Peyer's patch (tissue), 4 donors: ENCODE measurements at regions not wholly inside any gene's neighbourhood (a gene's known extent, or its start where the extent isn't known, plus 50 kb on each side); places are given as distances from the start of the nearest gene placed in this dataset.

Experiments used
- CTCF ChIP-seq, 6 experiments: fragments of 450-650 bp in 4 of 6; fragments of 200-600 bp in 2 of 6; sonication (generic) in 1 of 6; IDR thresholded peaks; one replicate each; pipeline ENCODE4 v1.5.1; 2017 to 2019; ENCODE audit warnings: antibody characterized with exemption in 6 of 6, mild to moderate bottlenecking in 3 of 6, moderate library complexity in 1 of 6
- POLR2A ChIP-seq, 2 donors: fragments of 450-650 bp; IDR thresholded peaks; one replicate each; pipeline ENCODE4 v1.5.1; 2017; ENCODE audit warnings: antibody characterized with exemption in 2 of 2, mild to moderate bottlenecking in 2 of 2, moderate library complexity in 2 of 2

DNA sequence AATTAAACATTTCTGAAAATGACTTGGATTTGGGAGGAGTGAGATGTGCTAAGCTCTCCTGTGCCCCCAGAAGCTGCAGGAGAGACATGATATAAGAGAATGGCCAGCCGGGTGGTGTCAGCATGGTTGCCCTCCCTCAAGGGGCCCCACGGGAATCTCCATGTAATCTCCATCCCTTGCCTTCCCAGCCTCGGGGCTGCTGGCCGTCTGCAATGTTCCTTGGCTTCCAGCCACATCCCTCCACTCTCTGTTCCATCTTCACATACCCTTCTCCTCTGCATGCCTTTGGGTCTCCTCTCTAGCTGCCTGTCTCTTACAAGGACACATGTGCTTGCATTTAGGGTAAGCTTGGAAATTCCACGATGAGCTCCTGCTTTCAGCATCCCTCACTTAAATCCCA is 172.0 kb downstream of the TSHZ3 start:
- TF ChIP-seq CTCF (IDR thresholded peaks at IDR 0.05) (no peak), POLR2A (IDR thresholded peaks at IDR 0.05) (no peak)
